Suprapubic skin (tissue), 4 donors: ENCODE measurements at regions not wholly inside any gene's neighbourhood (a gene's known extent, or its start where the extent isn't known, plus 50 kb on each side); places are given as distances from the start of the nearest gene placed in this dataset.

ENCODE experiments used
- EP300 ChIP-seq: sonication (generic); formaldehyde crosslinking; IDR thresholded peaks from one replicate; pipeline ENCODE4 v1.6.1; 2017; ENCODE audit warnings: antibody characterized with exemption
- POLR2A ChIP-seq, 2 donors: fragments of 450-650 bp; IDR thresholded peaks; one replicate each; pipeline ENCODE4 v1.6.1; 2017; ENCODE audit warnings: antibody characterized with exemption in 2 of 2, mild to moderate bottlenecking in 2 of 2, moderate library complexity in 2 of 2
- POLR2AphosphoS5 ChIP-seq, 3 donors: sonication (generic); formaldehyde crosslinking; IDR thresholded peaks; one replicate each; pipeline ENCODE4 v1.6.1; 2017; ENCODE audit warnings: antibody characterized with exemption in 3 of 3
- TF ChIP-seq, protein P1 (sequence below), 2 donors: fragments of 200-600 bp in 1 of 2; fragments of 450-650 bp in 1 of 2; sonication (generic) in 1 of 2; IDR thresholded peaks; one replicate each; pipeline ENCODE4 v1.5.1; 2016 to 2019; ENCODE audit warnings: antibody characterized with exemption in 2 of 2, mild to moderate bottlenecking in 1 of 2, moderate library complexity in 1 of 2

DNA sequence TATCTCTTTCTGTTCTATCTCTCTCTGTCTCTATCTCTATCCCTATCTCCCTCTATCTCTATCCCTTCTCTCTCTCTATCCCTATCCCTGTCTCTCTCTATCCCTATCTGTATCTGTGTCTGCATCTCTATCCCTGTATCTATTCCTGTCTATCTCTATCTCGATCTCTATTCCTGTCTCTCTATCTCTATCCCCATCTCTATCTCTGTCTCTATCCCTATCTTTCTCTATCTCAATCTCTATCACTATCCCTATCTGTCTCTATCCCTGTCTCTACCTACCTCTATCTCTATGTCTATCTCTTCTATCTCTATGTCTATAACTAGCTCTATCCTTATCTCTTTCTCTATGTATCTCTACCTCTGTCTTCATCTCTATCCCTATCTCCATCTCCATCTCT is 141.4 kb upstream of the KCNJ6 start:
- TF ChIP-seq POLR2AphosphoS5 (IDR thresholded peaks at IDR 0.05): no peak
- no peak for TF ChIP-seq POLR2A (IDR thresholded peaks at IDR 0.05)
- TF ChIP-seq, protein P1, sequence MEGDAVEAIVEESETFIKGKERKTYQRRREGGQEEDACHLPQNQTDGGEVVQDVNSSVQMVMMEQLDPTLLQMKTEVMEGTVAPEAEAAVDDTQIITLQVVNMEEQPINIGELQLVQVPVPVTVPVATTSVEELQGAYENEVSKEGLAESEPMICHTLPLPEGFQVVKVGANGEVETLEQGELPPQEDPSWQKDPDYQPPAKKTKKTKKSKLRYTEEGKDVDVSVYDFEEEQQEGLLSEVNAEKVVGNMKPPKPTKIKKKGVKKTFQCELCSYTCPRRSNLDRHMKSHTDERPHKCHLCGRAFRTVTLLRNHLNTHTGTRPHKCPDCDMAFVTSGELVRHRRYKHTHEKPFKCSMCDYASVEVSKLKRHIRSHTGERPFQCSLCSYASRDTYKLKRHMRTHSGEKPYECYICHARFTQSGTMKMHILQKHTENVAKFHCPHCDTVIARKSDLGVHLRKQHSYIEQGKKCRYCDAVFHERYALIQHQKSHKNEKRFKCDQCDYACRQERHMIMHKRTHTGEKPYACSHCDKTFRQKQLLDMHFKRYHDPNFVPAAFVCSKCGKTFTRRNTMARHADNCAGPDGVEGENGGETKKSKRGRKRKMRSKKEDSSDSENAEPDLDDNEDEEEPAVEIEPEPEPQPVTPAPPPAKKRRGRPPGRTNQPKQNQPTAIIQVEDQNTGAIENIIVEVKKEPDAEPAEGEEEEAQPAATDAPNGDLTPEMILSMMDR (IDR thresholded peaks at IDR 0.05): no peak
- no peak for TF ChIP-seq EP300
